HG03175 (cell line): ENCODE measurements at regions not wholly inside any gene's neighbourhood (a gene's known extent, or its start where the extent isn't known, plus 50 kb on each side); places are given as distances from the start of the nearest gene placed in this dataset.
"Not testable (repeated sequence)": the region's sequence is repeated elsewhere in the genome, so short reads cannot be mapped to it uniquely, and the experiment has no call there.

ENCODE experiments used
- ATAC-seq: cut with Tn5 transposase; IDR thresholded peaks from one replicate; pipeline ENCODE4 v1.9.1; 2021; ENCODE audit warnings: mild to moderate bottlenecking, moderate library complexity; ENCODE audit not compliant: unreplicated experiment

- no peak for ATAC-seq
Observed at GRCh38 chr4:127448986-127449385, 183.8 kb upstream of the INTU start.

GRCh38 chr4:127449449-127449848 lies 183.3 kb upstream of the INTU start:
- no peak for ATAC-seq

- ATAC-seq = no peak
Observed at GRCh38 chr4:127450276-127450675, 182.5 kb upstream of the INTU start.

GRCh38 chr4:127463883-127464282 lies 168.9 kb upstream of the INTU start:
- no peak for ATAC-seq

- no peak for ATAC-seq
Observed at GRCh38 chr4:127469542-127469941, 163.2 kb upstream of the INTU start.

- no peak for ATAC-seq
Observed at GRCh38 chr4:127469959-127470809, 162.6 kb upstream of the INTU start.

- ATAC-seq = not testable (repeated sequence)
Observed at GRCh38 chr4:127478271-127478670, 154.5 kb upstream of the INTU start.

- peak; percentile 51 for ATAC-seq
Observed at GRCh38 chr4:127479031-127479622, 153.6 kb upstream of the INTU start.

GRCh38 chr4:127482049-127482448 lies 150.7 kb upstream of the INTU start:
- ATAC-seq = no peak

GRCh38 chr4:127484117-127484516 lies 148.6 kb upstream of the INTU start:
- ATAC-seq = no peak

GRCh38 chr4:127486248-127486647 lies 146.5 kb upstream of the INTU start:
- no peak for ATAC-seq

- no peak for ATAC-seq
Observed at GRCh38 chr4:127491571-127491970, 141.2 kb upstream of the INTU start.

- not testable (repeated sequence) for ATAC-seq
Observed at GRCh38 chr4:127496875-127497274, 135.9 kb upstream of the INTU start.

GRCh38 chr4:127498366-127498765 lies 134.4 kb upstream of the INTU start:
- ATAC-seq = no peak

- no peak for ATAC-seq
Observed at GRCh38 chr4:127500242-127500641, 132.5 kb upstream of the INTU start.

GRCh38 chr4:127501103-127501502 lies 131.7 kb upstream of the INTU start:
- ATAC-seq = no peak

- no peak for ATAC-seq
Observed at GRCh38 chr4:127503111-127503510, 129.6 kb upstream of the INTU start.

GRCh38 chr4:127505203-127505602 lies 127.6 kb upstream of the INTU start:
- ATAC-seq = no peak

GRCh38 chr4:127506283-127506682 lies 126.5 kb upstream of the INTU start:
- ATAC-seq = no peak

- ATAC-seq = no peak
Observed at GRCh38 chr4:127509155-127509554, 123.6 kb upstream of the INTU start.

GRCh38 chr4:127512672-127513071 lies 120.1 kb upstream of the INTU start:
- not testable (repeated sequence) for ATAC-seq

GRCh38 chr4:127515259-127515658 lies 117.5 kb upstream of the INTU start:
- not testable (repeated sequence) for ATAC-seq
